ENCODE measurements at regions not wholly inside any gene's neighbourhood (a gene's known extent, or its start where the extent isn't known, plus 50 kb on each side); places are given as distances from the start of the nearest gene placed in this dataset.
"Not testable (repeated sequence)": the region's sequence is repeated elsewhere in the genome, so short reads cannot be mapped to it uniquely, and the experiment has no call there.

GRCh38 chr7:65620216-65620615, 246.6 kb downstream of the ZNF92 start:
- not testable (repeated sequence) for DNase-seq (ENCODE audit: low read depth in 2 of 2)

GRCh38 chr7:65621580-65622201, 248.0 kb downstream of the ZNF92 start:
- DNase-seq (ENCODE audit: low read depth in 2 of 2): not testable (repeated sequence)

GRCh38 chr7:65631236-65631635, 241.6 kb upstream of the VKORC1L1 start:
- DNase-seq (ENCODE audit: low read depth in 2 of 2): not testable (repeated sequence)

- not testable (repeated sequence) for DNase-seq (ENCODE audit: low read depth in 2 of 2)
Observed at GRCh38 chr7:65633587-65634404, 239.1 kb upstream of the VKORC1L1 start.

GRCh38 chr7:65638918-65639317, 234.0 kb upstream of the VKORC1L1 start:
- DNase-seq (ENCODE audit: low read depth in 2 of 2): not testable (repeated sequence)

- DNase-seq (ENCODE audit: low read depth in 2 of 2): not testable (repeated sequence)
Observed at GRCh38 chr7:65639717-65640116, 233.2 kb upstream of the VKORC1L1 start.

- DNase-seq (ENCODE audit: low read depth in 2 of 2): not testable (repeated sequence)
Observed at GRCh38 chr7:65643498-65643897, 229.4 kb upstream of the VKORC1L1 start.

GRCh38 chr7:65647153-65647964, 225.5 kb upstream of the VKORC1L1 start:
- not testable (repeated sequence) for DNase-seq (ENCODE audit: low read depth in 2 of 2)

GRCh38 chr7:65651174-65651573, 221.7 kb upstream of the VKORC1L1 start:
- not testable (repeated sequence) for DNase-seq (ENCODE audit: low read depth in 2 of 2)

- DNase-seq (ENCODE audit: low read depth in 2 of 2): not testable (repeated sequence)
Observed at GRCh38 chr7:65651826-65652592, 220.9 kb upstream of the VKORC1L1 start.

- not testable (repeated sequence) for DNase-seq (ENCODE audit: low read depth in 2 of 2)
Observed at GRCh38 chr7:65652669-65653068, 220.2 kb upstream of the VKORC1L1 start.

- DNase-seq (ENCODE audit: low read depth in 2 of 2): not testable (repeated sequence)
Observed at GRCh38 chr7:65656494-65657188, 216.2 kb upstream of the VKORC1L1 start.

GRCh38 chr7:65683362-65683761, 189.5 kb upstream of the VKORC1L1 start:
- DNase-seq (ENCODE audit: low read depth in 2 of 2): not testable (repeated sequence)

- DNase-seq (ENCODE audit: low read depth in 2 of 2): not testable (repeated sequence)
Observed at GRCh38 chr7:65699026-65699714, 173.7 kb upstream of the VKORC1L1 start.

- DNase-seq (ENCODE audit: low read depth in 2 of 2): not testable (repeated sequence)
Observed at GRCh38 chr7:65699715-65700356, 173.0 kb upstream of the VKORC1L1 start.

GRCh38 chr7:65719123-65719798, 153.6 kb upstream of the VKORC1L1 start:
- DNase-seq (ENCODE audit: low read depth in 2 of 2): not testable (repeated sequence)

GRCh38 chr7:65722361-65722792, 150.5 kb upstream of the VKORC1L1 start:
- DNase-seq (ENCODE audit: low read depth in 2 of 2): peak; percentile 38 to 45

GRCh38 chr7:65727182-65727581, 145.7 kb upstream of the VKORC1L1 start:
- not testable (repeated sequence) for DNase-seq (ENCODE audit: low read depth in 2 of 2)

GRCh38 chr7:65731129-65731528, 141.7 kb upstream of the VKORC1L1 start:
- no peak for DNase-seq (ENCODE audit: low read depth in 2 of 2)

Measured in stimulated activated CD8-positive, alpha-beta memory T cell treated with anti-CD3 and anti-CD28 coated beads, Interleukin-7, amount 100 ng/mL, for 4 hours (primary cell).